Panc1 (cell line): ENCODE measurements at regions not wholly inside any gene's neighbourhood (a gene's known extent, or its start where the extent isn't known, plus 50 kb on each side); places are given as distances from the start of the nearest gene placed in this dataset.

Experiments
- CTCF ChIP-seq: fragments of 450-650 bp; IDR thresholded peaks from 2 replicates; pipeline ENCODE4 v1.5.1; 2017; ENCODE audit warnings: mild to moderate bottlenecking
- POLR2AphosphoS5 ChIP-seq: IDR thresholded peaks from 2 replicates; pipeline ENCODE4 v1.6.1; 2012; ENCODE audit warnings: mild to moderate bottlenecking, low read depth, low read length, moderate library complexity
- SIN3A ChIP-seq: IDR thresholded peaks from 2 replicates; pipeline ENCODE4 v1.6.1; 2012; ENCODE audit warnings: low read depth, mild to moderate bottlenecking, low read length, moderate library complexity, borderline replicate concordance; ENCODE audit not compliant: insufficient read depth

- TF ChIP-seq CTCF = no peak
- no peak for TF ChIP-seq SIN3A
- no peak for TF ChIP-seq POLR2AphosphoS5
Measured at GRCh38 chr12:42756841-42757623, 167.5 kb upstream of the PRICKLE1 start.
